Stimulated activated naive CD4-positive, alpha-beta T cell treated with Interleukin-2 at 50 U/mL for 16 hours (primary cell): ENCODE measurements at regions not wholly inside any gene's neighbourhood (a gene's known extent, or its start where the extent isn't known, plus 50 kb on each side); places are given as distances from the start of the nearest gene placed in this dataset.
"Not testable (repeated sequence)": the region's sequence is repeated elsewhere in the genome, so short reads cannot be mapped to it uniquely, and the experiment has no call there.

Source experiments
- DNase-seq: peaks from one replicate; lab custom pipeline; 2025; lab: John Stamatoyannopoulos, UW

DNA sequence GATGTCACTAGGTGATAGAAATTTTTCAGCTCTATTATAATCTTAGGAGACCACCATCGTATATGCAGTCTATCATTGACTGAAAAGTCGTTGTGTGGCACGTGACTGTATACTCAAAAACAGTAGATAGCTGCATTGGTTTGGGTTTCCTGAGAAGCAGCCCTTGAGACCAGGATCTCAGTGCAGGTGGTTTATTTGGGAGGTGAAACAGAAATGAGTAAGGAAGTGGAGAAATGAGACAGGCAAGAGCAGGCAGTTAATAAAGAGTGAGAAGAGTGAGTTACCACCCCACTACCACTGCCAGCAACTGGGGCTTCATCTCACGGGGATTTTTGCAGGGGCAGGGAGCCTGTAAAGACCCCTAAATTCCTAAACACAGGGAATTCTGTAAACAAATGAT, 221.0 kb downstream of the SHQ1 start:
- no peak for DNase-seq

DNA sequence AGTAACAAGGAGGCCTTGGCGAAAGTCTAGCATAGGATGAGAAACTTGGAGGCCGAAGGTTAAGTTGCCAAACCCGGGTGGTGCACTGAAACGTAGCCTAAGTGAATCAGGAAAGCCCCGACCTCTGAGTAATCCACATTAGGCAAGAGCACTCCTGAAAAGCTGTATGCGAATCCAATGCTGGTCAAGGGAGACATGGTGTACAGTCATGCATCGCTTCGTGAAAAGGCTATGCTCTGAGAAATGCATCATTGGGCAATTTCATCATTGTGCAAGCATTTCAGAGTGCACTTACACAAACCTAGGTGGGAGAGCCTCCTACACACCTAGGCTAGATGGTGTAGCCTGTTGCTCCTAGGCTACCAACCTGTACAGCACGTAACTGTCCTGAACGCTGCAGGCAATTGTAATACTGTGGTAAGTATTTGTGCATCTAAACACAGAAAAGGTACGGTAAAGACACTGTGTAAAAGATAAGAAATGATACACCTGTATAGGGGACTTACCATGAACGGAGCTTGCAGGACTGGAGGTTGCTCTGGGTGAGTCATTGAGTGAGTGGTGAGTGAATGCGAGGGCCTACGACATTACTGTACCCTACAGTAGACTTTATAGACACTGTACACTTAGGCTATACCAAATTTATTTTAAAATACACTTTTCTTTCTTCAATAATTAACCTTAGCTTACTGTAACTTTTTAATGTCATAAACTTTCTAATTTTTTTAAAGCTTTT, 222.5 kb downstream of the SHQ1 start:
- DNase-seq, result no peak

DNA sequence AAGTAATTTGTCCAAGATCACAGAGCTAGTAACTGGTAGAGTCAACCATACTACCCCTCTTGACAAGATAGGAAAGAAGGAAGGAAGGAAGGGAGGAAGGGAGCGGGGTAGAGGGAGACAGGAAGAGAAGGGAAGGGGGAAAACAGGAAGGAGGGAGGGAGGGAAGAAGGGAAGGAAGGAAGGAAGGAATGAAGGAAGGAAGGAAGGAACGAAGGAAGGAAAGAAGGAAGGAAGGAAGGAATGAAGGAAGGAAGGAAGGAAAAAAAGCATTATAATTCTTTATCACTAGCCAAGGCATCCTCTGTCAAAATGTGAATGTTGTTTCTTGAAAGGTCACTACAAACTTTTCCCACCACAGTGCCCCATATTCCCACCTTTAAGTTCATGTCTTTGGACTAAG, 223.6 kb downstream of the SHQ1 start:
- no peak for DNase-seq

DNA sequence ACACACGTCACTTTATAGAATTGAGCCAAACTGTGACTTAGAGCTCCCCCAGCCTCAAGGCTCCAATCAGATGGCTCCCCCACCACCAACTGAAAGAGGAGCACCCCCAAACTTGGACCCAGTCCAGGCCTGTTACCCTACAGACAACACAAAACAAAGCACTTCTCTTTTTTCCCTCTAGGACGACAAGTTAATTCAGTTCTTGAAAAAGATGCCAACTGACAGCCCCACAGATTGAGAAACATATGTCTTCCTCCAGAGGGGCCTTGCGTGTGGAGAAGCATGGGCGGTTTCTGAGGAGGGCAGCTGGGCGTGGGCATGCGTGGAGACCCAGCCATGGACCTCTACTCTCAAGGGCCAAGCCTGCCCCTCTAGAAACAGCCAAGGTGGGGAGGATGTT, 229.5 kb downstream of the SHQ1 start:
- DNase-seq, result no peak

DNA sequence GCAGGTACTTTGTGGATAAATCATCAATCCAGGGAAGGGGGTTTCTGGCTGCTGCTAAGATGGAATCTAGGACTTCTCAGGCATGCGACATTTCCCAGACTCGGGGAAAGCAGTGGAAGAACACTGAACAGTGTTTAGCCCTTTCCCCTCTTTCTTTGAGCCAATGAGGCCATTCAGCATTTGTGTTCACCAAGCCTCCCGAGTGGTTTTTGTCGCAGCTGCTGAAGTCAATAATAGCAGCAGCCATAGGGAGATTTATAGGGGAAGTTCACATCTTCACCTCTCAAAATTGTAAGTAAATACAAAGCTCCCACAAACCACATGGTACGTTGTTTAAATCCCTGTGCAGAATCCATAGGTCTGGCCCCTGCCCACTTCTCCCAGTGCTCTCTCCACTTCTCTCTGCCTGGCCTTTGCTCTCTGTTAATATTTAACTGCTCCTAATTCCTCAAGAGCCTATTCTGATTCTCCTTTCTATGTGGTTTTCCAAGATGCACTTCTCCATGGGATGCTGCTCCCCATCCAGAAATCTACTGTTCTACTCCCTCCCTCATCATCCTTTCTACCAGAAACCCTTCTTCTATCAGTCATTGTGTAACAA, 230.7 kb downstream of the SHQ1 start:
- no peak for DNase-seq

DNA sequence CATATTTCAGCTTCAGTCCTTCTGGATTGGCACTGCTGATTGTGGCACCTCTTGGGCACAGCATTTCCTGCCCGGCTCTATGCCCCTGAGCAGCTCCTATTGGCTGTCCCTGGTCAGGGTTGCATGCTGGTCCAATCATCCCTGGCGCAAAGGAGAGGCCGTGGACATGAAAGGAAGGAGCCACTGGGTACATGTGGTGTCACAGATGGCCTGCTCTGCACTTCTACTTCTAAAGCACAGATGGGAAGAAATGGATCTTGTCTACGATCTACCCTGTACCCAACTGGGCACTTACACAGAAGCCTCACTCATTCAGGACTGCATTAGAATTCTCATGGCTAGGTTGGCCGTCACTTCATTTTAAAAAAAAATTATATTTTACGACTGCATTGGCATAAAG, 232.5 kb downstream of the SHQ1 start:
- DNase-seq, result no peak

DNA sequence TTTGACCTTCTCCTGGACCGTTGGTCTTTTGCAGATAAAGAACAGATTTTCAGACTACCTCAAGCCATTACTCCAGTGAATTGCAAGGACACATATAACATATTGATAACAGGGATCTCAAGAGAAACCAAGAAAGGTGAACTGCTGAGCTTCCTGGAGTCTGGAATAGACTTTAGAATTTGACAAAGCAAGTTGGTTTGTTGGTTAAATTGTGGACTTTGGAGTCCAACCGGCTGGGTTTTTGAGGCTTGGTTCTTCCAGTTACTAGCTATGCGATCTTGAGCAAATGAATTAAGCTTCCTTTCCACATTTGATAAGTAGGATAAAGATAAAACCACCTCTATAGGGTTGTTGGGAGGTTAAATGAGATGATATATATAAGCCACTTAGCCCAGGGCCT, 233.1 kb downstream of the SHQ1 start:
- DNase-seq, result no peak

DNA sequence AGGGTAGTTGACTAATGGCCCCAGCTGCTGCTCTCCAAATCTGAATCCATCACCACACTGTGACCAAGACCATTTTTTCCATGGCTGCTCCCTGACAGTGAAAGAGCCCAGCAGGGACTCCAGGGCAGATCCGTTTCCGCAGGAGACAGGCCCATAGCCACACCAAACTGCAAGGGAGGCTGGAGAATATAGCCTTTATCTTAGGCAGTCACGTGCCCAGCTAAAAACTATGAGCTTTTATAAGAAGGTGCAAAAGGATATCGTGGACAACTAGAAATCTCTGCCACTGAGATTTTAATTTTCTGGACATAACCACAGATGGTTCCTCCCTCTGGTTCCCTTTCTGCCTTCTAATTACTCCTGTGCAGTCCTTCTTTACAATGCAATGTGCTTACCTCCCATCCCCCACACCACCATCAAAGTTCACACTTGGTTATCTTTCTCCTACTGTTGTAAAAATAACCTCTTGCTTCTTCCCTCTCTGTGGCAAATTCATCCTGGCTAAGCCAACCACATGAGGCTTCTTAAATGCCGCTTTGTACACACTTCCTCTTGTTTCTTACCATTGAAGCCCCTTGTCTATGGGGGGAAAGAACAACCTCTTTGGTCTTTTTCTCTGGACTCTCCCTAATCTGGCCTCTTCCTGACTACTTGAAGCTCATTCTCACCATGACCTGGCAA, 233.7 kb downstream of the SHQ1 start:
- DNase-seq, result no peak

DNA sequence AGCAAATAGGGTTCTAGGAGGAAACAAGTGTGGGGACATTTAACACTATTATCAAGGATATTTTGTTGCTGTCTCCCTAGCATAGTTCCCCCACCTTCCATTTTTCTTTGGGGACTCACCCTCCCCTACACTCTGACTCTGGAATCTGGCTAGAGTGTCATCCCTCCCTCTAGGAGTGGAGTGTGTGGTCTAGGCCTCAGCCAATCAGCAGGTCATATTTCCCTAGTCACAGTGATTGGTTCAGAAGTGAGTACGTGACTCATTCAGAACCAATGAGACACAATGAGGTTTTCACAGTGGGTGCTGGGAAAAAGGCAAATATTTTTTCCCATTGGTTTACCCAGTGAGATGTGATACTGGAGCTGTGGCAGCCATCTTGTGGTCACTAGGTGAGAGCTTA, 234.4 kb downstream of the SHQ1 start:
- no peak for DNase-seq

DNA sequence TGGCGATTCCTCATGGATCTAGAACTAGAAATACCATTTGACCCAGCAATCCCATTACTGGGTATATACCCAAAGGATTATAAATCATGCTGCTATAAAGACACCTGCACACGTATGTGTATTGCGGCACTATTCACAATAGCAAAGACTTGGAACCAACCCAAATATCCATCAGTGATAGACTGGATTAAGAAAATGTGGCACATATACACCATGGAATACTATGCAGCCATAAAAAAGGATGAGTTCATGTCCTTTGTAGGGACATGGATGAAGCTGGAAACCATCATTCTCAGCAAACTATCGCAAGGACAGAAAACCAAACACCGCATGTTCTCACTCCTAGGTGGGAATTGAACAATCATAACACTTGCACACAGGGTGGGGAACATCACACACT, 239.1 kb downstream of the SHQ1 start:
- DNase-seq, result not testable (repeated sequence)

DNA sequence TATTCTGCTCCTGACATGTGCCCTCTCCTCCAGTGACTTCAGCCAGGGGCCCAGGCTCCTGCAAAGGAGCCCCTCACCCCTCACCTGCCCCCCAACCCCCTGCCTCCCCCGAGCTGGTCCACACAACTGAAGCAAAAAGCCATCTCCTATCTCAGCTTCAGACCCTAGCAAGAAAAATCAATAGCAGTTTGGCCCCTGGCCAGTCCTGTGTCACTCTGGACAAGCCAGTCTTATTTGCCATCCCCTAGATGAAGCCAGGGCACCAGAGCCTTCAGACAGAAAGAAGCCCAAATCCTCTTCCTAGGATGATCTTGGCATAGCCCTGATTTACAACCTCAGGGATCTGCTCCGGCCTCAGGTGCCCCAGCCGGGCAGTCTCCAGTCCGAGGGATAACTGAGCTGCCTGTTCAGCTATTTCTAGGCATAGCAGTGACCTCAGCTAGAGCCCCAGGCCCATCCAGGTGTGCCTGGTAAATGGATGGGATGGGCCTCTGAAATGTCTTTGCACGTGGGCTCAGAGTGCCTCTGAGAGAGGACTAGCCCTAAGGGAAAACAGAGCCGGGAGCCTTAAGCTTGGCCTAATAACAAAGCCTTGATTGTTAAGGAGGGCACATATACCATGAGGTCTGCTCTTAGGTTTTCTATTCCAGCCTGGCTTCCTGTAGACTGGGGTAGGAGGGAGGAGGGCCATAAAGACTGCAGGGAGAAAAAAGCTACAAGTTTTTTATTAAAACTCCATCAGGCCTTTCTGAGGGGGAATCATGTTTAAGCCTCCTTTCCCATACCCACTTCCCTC, 242.0 kb downstream of the SHQ1 start:
- DNase-seq, result no peak

DNA sequence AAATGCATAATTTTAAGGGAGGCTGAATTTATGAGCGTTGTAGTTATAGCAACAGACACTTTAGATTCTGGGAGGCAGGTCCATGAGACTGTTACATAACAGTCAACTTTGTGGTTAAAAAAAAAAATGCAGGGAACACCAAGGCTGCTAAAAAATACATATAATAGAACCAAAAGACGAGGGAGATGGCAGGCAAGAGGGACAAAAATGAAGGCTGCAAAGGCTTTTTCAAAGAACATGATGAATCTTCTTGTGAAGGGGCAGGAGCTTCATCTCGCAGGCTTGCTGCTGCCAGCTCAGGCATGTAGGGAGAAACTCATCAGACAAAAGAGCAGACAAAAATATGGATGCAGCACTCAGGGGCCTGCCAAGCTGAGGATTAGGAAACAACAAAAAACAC, 243.9 kb downstream of the SHQ1 start:
- no peak for DNase-seq

DNA sequence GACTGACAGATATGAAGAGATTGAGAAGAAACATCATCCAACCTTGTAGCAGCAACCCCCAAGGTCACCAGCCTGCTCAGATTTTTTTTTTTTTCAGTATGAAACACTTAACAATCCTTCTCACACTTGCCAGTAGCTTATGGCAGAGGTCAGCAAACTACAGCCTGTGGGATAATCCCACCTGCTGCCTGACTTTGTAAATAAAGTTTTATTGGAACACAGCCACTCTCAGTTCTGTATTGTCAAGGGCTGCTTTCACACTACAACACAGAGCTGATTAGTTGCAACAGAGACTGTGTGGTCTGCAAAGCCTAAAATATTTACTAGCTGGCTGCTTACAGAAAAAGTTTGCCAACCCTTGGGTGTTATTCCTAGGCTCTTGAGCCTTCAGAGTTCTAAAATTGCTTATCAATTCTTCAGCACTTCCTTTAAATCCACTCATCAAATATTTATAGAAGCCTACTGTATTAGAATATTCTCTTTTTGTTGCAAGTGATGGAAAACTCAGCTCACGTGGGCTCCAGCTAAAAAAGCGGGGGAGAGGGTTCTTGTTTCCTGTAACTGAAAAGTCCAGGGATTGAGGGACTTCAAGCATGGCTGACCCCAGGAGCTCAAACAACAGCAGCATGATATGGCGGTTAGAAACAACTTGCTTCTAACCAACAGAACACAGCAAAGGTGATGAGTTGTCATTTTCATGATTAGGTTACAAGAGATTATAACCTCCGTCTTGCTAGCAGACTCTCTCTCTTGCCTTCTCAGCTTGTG, 246.1 kb downstream of the SHQ1 start:
- DNase-seq, result no peak

DNA sequence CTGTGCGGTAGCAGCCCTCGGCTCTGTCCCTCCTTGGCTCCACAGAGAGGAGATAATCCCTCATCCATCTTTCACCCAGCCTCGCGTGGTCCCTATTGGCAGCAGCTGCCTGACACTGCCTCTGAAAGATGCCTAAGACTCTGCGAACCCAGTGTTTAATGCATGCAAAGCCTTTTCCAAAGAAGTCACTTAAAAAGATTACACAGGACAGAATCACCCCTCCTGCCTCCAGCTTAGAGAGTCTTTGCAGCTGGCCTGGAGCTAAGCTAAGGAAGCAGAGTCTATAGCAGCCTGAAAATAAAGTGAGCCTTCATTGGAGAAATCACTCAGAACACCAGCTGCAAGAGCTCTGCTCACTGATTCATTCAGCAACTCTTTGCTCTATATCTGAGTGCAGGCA, 247.2 kb downstream of the SHQ1 start:
- DNase-seq, result no peak

DNA sequence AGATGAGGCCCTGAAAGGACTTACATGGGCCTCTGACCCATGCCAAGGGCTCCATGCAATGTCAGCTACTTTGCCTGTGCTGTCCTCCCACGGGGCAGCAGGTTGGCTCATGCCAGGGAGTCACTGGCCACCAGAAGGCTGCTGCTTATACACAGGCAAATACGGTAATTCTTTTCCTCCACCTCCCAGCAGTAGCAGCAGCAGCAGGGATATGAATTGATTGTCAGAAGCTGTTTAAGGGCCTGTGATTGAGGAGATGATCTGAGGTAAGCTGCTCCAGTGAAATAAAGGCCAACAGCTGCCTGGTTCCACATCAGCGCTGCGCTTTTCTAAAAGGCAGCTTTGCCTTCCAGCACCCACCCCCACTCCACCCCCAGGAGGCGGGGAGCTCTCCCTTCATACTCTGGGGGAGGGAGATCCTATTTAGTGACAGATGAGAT, 250.5 kb downstream of the SHQ1 start:
- no peak for DNase-seq

DNA sequence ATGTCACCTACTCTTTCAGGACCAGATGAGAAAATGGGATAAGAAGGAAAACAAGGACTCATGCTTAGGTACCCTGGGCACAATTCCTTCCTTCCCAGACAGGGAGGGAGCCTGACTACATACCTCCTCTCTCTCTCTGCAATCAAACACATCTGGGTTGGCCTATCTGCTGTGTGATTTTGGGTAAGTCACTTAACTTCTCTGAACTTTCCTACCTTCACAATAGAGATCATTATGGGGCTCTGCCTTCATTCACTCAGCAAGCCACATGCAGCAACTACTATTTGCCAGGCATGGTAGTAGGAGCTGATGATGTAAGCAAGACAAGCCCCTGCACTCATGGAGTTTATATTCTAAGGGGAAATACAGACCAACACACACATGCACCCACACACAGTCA, 251.2 kb downstream of the SHQ1 start:
- DNase-seq, result no peak

DNA sequence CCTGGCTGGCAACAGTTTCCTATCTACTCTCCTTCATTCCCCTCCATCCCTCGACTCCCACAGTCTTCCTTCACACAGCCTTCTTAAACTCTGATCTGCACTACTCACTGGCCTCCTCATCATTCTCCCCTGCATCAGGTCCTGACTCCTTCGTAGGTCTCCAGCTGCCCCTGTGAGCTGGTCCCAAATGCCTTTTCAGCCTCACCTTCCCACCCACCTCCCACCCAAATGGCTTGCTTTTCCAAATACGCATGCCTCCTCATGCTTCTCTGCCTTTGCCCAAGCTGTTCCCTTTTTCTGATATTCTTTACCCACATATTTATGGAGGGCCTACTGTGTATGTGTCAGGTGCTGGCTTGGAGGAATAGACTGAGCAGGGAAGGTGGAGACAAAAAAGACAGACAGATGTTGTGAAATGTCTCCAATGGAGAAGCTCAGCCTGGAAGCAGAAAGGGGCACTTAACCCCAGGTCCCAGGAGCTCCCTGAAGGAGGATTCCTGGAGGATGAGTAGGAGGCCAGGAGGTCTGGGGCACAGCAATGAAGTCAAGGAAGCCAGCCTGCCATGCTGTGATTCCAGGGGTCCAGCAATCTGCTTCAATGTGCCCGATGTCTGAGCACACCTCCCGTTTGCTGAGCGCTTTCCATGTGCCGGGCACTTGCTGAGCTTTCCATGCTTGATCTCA, 252.2 kb downstream of the SHQ1 start:
- DNase-seq, result no peak

DNA sequence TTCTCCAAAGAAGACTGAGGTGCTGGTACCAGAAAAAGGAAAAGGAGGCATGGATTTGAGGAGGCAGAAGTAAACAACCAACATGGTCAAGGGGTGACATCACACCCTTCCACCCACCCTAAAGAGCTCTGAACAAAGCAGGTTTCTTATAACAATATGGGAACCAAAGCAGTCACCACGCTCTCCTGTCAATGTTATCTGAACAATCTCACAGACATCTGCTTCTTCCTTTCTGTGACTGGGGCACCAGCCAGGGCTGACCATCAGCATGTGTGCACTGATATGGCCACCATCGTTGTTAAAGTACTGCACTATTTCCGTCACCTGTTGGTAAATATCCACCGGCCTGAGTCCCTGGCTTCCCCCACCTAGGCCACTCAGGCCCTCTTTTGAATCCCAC, 252.9 kb downstream of the SHQ1 start:
- no peak for DNase-seq

DNA sequence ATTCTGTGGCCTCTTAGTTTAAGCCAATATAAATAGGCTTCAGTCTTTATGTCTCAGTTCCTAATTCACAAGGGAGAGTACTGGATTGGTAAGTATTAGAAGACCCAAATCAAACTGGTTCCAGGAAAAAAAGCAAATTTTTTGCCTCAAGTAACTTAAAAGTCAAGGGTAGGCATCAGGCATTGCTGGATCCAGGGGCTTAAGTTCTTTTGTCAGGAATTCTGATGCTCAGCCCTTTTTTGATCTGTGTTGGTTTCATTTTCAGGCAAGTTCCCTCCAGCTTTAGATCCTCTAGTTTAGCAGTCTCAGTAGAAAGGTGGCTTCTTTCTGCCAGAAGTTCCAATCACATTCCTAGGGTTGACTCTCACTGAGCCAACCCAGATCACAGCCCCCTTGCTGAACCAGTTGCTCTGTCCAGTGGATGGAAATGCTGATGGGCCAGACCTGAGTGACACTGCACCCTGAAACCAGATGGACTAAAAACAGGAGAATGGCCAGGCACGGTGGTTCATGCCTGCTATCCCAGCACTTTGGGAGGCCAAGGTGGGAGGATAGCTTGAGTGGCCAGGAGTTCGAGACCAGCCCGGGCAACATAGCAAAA, 253.5 kb downstream of the SHQ1 start:
- DNase-seq, result no peak

DNA sequence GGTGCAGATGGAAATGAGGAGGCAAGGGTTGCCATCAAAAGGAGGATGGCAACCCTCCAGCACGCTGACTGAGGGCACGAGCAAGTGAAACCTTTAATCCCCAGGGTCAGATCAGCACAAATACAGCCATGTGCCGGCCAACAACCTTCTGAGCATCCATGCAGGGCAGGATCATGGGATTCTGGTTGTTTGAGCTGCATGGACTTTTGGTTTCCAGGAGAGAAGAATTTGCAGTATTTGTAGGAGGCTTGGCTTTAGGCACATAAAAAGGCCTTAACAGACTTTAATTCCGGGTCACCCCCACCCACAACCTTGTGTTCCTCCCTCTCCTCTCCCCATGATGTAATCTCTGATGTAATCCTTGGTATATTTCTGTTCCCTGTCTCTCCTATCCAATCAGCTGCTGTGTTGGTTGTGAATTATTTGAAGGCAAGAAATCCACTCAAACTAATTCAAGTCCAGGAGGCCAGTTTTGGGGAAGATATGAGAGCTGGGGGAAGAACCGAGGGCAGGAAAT, 254.3 kb downstream of the SHQ1 start:
- DNase-seq, result no peak
